HG03045 (cell line): ENCODE measurements at regions not wholly inside any gene's neighbourhood (a gene's known extent, or its start where the extent isn't known, plus 50 kb on each side); places are given as distances from the start of the nearest gene placed in this dataset.
A peak's percentile ranks its signal among the peaks of the same experiment; 100 is the strongest.

Source experiments
- ATAC-seq: cut with Tn5 transposase; IDR thresholded peaks from one replicate; pipeline ENCODE4 v1.9.1; 2021; ENCODE audit warnings: mild to moderate bottlenecking, moderate library complexity; ENCODE audit not compliant: unreplicated experiment

- ATAC-seq, result no peak
Measured at GRCh38 chr4:128606173-128606572, 203.3 kb upstream of the JADE1 start.

GRCh38 chr4:128604840-128605239 is 204.7 kb upstream of the JADE1 start:
- no peak for ATAC-seq

- ATAC-seq, result no peak
Measured at GRCh38 chr4:128604204-128604603, 205.3 kb upstream of the JADE1 start.

- ATAC-seq, result no peak
Measured at GRCh38 chr4:128603081-128603480, 206.4 kb upstream of the JADE1 start.

- ATAC-seq, result no peak
Measured at GRCh38 chr4:128601991-128602695, 207.4 kb upstream of the JADE1 start.

- no peak for ATAC-seq
Measured at GRCh38 chr4:128600996-128601871, 208.3 kb upstream of the JADE1 start.

GRCh38 chr4:128600410-128600809 is 209.1 kb upstream of the JADE1 start:
- ATAC-seq, result no peak

GRCh38 chr4:128597500-128597899 is 212.0 kb upstream of the JADE1 start:
- no peak for ATAC-seq

- no peak for ATAC-seq
Measured at GRCh38 chr4:128596853-128597252, 212.6 kb upstream of the JADE1 start.

GRCh38 chr4:128596115-128596514 is 213.4 kb upstream of the JADE1 start:
- ATAC-seq, result no peak

- ATAC-seq, result no peak
Measured at GRCh38 chr4:128591482-128591881, 218.0 kb upstream of the JADE1 start.

- ATAC-seq, result no peak
Measured at GRCh38 chr4:128590773-128591172, 218.7 kb upstream of the JADE1 start.

GRCh38 chr4:128590034-128590740 is 219.3 kb upstream of the JADE1 start:
- no peak for ATAC-seq

- no peak for ATAC-seq
Measured at GRCh38 chr4:128589384-128589965, 220.0 kb upstream of the JADE1 start.

GRCh38 chr4:128587382-128587781 is 222.1 kb upstream of the JADE1 start:
- ATAC-seq, result no peak

- no peak for ATAC-seq
Measured at GRCh38 chr4:128583753-128584712, 225.5 kb upstream of the JADE1 start.

GRCh38 chr4:128582427-128582870 is 227.1 kb upstream of the JADE1 start:
- ATAC-seq, result no peak

- ATAC-seq, result no peak
Measured at GRCh38 chr4:128579154-128579853, 230.2 kb upstream of the JADE1 start.

GRCh38 chr4:128574706-128575105 is 234.8 kb upstream of the JADE1 start:
- ATAC-seq, result peak; percentile 87
